ENCODE measurements at regions not wholly inside any gene's neighbourhood (a gene's known extent, or its start where the extent isn't known, plus 50 kb on each side); places are given as distances from the start of the nearest gene placed in this dataset.

DNA sequence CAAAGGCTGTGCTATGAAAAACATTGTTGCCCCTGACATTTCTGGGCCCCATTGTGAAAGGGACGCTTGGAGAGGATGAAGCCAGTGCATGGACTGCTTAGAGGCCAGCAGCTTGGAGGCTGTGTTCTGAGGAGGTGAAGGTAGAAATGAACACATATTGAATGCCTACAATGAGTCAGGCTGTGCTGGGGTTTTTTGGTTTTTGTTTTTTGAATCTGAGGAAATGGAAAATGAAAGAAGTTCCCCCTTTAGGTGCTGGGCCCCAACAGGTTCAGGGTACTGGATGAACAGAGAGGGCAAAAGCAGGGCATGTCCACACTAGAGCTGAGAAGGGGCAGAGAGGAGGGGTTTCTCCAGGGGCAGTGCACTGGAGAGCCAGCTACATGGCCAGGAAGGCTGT, 166.1 kb upstream of the API5 start:
- ATAC-seq (no peak), DNase-seq (ENCODE audit: low read depth, low spot score) (no peak)
- CTCF ChIA-PET = no interaction called here
- no peaks in the 10 kb centered on the region for H3K27me3 ChIP-seq (ENCODE audit: control insufficient read depth, insufficient read depth, low read length)
- POLR2A ChIA-PET = no interaction called here
- H3K4me3 ChIP-seq (ENCODE audit: low read depth in 2 of 2, low read length in 2 of 2) = no peak overlapping the region
- TF ChIP-seq TCF7L2 (IDR thresholded peaks at IDR 0.05; ENCODE audit: low read depth, low read length) = no peak
- TF ChIP-seq, protein P1, sequence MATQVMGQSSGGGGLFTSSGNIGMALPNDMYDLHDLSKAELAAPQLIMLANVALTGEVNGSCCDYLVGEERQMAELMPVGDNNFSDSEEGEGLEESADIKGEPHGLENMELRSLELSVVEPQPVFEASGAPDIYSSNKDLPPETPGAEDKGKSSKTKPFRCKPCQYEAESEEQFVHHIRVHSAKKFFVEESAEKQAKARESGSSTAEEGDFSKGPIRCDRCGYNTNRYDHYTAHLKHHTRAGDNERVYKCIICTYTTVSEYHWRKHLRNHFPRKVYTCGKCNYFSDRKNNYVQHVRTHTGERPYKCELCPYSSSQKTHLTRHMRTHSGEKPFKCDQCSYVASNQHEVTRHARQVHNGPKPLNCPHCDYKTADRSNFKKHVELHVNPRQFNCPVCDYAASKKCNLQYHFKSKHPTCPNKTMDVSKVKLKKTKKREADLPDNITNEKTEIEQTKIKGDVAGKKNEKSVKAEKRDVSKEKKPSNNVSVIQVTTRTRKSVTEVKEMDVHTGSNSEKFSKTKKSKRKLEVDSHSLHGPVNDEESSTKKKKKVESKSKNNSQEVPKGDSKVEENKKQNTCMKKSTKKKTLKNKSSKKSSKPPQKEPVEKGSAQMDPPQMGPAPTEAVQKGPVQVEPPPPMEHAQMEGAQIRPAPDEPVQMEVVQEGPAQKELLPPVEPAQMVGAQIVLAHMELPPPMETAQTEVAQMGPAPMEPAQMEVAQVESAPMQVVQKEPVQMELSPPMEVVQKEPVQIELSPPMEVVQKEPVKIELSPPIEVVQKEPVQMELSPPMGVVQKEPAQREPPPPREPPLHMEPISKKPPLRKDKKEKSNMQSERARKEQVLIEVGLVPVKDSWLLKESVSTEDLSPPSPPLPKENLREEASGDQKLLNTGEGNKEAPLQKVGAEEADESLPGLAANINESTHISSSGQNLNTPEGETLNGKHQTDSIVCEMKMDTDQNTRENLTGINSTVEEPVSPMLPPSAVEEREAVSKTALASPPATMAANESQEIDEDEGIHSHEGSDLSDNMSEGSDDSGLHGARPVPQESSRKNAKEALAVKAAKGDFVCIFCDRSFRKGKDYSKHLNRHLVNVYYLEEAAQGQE (IDR thresholded peaks at IDR 0.05; ENCODE audit: insufficient read depth in 1 of 2, low read depth in 2 of 2, low read length in 1 of 2) = no peak
- TF ChIP-seq, protein P2, sequence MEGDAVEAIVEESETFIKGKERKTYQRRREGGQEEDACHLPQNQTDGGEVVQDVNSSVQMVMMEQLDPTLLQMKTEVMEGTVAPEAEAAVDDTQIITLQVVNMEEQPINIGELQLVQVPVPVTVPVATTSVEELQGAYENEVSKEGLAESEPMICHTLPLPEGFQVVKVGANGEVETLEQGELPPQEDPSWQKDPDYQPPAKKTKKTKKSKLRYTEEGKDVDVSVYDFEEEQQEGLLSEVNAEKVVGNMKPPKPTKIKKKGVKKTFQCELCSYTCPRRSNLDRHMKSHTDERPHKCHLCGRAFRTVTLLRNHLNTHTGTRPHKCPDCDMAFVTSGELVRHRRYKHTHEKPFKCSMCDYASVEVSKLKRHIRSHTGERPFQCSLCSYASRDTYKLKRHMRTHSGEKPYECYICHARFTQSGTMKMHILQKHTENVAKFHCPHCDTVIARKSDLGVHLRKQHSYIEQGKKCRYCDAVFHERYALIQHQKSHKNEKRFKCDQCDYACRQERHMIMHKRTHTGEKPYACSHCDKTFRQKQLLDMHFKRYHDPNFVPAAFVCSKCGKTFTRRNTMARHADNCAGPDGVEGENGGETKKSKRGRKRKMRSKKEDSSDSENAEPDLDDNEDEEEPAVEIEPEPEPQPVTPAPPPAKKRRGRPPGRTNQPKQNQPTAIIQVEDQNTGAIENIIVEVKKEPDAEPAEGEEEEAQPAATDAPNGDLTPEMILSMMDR (IDR thresholded peaks at IDR 0.05) = no peak
- TF ChIP-seq POLR2AphosphoS5 (IDR thresholded peaks at IDR 0.05; ENCODE audit: low read depth, low read length) = no peak
- no peak overlapping the region for H3K27ac ChIP-seq (ENCODE audit: low read length)
- no peaks in the 10 kb centered on the region for H3K9me3 ChIP-seq (ENCODE audit: control insufficient read depth, insufficient read depth, low read depth, low read length)
- no peaks in the 10 kb centered on the region for H3K4me1 ChIP-seq (ENCODE audit: control insufficient read depth, insufficient read depth, low read length)
- in situ Hi-C loops (cut with HindIII; ENCODE audit: low pct_unique_long_range_greater_than_20kb, low sequenced_read_pairs) (no loop called here), intact Hi-C loops (cut with micrococcal nuclease; ENCODE audit: unreplicated experiment) (no loop called here)
- H3K36me3 ChIP-seq (ENCODE audit: control insufficient read depth, insufficient read depth, low read length) = no peaks in the 10 kb centered on the region
- BruUV-seq (replicated peaks) = no TSS peak

DNA sequence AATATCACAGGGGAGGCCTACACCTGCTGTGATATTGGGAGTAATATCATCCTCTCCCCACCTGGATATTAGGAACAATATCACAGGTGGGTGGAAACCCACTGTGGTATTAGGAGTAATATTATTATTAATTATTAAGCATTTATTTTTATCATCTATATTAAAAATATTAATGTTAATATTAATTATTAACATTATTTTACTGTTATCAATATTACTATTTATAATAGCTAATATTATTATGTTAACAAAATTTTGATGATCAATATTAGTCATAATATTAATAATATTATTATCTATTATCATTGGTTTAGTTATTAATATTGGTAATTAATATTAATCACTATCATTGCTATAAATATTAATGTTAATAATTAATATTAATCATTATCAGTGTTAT, 161.1 kb upstream of the API5 start:
- TF ChIP-seq SIN3A (IDR thresholded peaks at IDR 0.05; ENCODE audit: borderline replicate concordance, insufficient read depth, low read depth, low read length) = no peak
- no peak for TF ChIP-seq TCF7L2 (IDR thresholded peaks at IDR 0.05; ENCODE audit: low read depth, low read length)
- TF ChIP-seq, protein P2 (IDR thresholded peaks at IDR 0.05) = no peak
- TF ChIP-seq, protein P1 (IDR thresholded peaks at IDR 0.05; ENCODE audit: insufficient read depth in 1 of 2, low read depth in 2 of 2, low read length in 1 of 2) = no peak
- no peak for TF ChIP-seq POLR2AphosphoS5 (IDR thresholded peaks at IDR 0.05; ENCODE audit: low read depth, low read length)
- no peak for DNase-seq (ENCODE audit: low read depth, low spot score)
- CTCF ChIA-PET = no interaction called here
- Histone ChIP-seq H3K9me3 (ENCODE audit: control insufficient read depth, insufficient read depth, low read depth, low read length) (no peaks in the 10 kb centered on the region), H3K4me1 (ENCODE audit: control insufficient read depth, insufficient read depth, low read length) (no peaks in the 10 kb centered on the region), H3K27me3 (ENCODE audit: control insufficient read depth, insufficient read depth, low read length) (no peaks in the 10 kb centered on the region), H3K27ac (ENCODE audit: low read length) (no peak overlapping the region), H3K4me3 (ENCODE audit: low read depth in 2 of 2, low read length in 2 of 2) (no peak overlapping the region), H3K36me3 (ENCODE audit: control insufficient read depth, insufficient read depth, low read length) (no peaks in the 10 kb centered on the region)
- no peak for ATAC-seq
- intact Hi-C loops (cut with micrococcal nuclease; ENCODE audit: unreplicated experiment) = no loop called here
- in situ Hi-C loops (cut with HindIII; ENCODE audit: low pct_unique_long_range_greater_than_20kb, low sequenced_read_pairs) = no loop called here
- BruUV-seq (replicated peaks) = no TSS peak
- POLR2A ChIA-PET = no interaction called here

Data from Panc1 (cell line).